HPDE6-E6E7 (cell line): ENCODE measurements at regions not wholly inside any gene's neighbourhood (a gene's known extent, or its start where the extent isn't known, plus 50 kb on each side); places are given as distances from the start of the nearest gene placed in this dataset.
"Not testable (repeated sequence)": the region's sequence is repeated elsewhere in the genome, so short reads cannot be mapped to it uniquely, and the experiment has no call there.

Experiments used
- DNase-seq: peaks from one replicate; pipeline ENCODE4 v3.0.0; 2011; ENCODE audit warnings: missing footprints; ENCODE audit errors: extremely low spot score

DNA sequence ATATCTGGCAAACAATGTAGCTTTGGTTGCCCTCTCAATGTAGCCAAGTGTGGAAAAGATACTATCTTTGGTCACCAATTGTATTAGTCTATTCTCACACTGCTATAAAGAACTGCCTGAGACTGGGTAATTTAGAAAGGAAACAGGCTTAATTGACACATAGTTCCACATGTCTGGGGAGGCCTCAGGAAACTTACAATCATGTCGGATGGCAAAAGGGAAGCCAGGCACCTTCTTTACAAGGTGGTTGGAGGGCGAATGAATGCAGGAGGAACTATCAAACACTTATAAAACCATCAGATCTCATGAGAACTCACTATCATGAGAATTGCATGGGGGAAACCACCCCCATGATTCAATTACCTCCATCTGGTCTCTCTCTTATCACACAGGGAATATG, 133.1 kb upstream of the TBCA start:
- no peak for DNase-seq

DNA sequence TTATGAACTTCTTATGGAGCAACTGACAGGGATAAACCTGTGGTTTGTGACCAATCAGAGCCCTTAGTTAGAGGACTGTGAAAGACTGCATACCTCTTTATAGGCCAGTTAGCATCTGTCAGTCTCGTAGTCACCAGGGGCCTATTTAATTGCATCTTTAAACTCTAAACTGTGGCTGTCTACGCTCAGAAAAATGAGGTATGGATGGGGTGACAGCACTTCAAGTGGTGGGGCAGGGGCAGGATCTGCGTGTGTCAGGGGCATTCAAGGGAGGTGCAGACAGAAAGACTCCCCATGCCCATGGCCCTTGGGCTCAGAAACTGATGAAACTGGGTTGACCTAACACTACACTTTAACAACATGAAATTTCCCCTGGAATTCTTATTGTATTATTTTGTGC, 132.6 kb upstream of the TBCA start:
- no peak for DNase-seq

DNA sequence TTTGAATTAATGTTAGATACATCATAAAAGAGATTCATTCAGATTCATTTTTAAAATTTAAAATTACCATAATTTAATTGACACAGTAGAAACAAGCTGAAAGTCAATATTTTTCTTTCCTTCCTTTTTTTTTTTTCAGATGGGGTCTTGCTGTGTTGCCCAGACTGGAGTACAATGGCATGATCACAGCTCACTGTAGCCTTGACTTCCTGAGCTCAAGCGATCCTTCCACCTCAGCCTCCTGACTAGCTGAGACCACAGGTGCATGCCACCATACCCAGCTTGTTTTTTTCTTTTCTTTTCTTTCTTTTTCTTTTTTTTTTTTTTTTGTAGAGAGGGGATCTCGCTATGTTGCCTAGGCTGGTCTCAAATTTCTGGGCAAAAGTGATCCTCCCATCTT, 131.6 kb upstream of the TBCA start:
- DNase-seq = no peak

DNA sequence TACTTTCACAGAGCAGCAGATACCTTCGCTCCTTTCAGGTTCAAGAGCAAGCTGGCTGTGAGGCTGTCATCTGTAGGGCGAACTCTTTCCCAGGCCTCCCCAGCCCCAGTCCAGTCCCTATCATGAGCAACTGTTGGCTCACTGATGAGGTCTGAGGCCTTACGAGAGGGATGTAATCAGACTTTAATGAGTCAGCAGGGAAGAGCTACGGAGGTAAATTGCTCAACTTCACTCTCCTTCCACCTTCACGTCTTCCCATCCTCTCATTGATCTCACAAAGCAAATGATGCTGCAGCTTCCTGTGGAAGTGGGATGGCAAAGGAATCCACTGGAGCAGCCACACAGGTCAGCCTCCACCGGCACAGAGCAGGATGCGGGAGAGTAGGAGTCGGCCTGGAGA, 130.7 kb upstream of the TBCA start:
- peak; percentile 64 for DNase-seq

DNA sequence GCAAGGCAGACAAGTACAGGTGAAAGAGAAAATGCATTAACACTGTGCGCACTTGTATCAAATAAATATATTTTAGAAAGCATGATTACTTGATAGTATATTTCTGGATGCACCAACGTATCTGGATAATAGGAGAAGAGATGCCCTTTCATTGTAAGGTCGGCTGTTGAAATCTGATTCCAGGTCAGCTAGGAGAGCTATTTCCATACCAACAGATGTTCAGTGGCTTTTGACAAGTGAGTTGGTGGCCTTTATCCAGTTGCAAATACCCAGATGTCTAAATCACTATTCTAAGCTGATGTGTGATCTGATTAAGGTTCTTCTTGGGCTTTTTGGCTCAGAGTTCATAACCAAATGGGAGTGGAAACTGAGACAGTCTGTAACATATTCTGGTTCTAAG, 128.2 kb upstream of the TBCA start:
- no peak for DNase-seq

DNA sequence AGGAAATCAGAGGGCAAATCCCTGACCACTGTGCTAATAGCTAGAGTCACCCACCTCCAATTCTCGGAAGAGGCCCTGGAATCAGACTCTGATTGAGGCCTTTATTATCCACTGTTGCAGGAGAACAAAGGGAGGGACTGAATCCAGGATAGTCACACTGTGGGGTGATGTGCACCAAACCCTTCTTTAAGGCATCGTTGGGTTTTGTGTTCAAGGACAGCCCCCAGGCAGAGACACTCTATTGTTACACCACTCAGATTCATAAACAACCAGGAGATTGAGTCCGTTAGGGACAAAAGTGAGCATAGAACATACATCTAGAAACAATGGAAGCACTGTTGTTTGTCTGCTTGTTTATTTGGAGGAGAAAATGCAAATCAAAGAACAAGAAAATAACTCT, 124.6 kb upstream of the TBCA start:
- no peak for DNase-seq

DNA sequence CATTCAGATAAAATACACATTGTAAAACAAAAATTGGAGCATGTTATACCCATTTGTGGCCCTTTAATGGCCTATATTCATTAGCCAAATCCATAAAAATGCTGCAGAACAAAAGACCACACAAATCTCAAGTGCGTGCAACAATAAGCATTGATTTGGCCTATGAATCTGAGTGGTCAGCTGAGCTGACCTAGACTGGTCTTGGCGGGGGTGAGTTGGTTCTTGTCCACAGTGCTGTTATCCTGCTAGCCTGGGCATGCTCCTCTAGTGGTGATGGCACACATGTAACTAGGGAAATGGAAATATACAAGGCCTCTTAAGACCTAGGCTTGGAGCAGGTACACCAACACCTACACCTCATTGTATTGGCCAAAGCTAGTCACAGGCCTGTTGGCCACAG, 122.2 kb upstream of the TBCA start:
- DNase-seq = no peak

DNA sequence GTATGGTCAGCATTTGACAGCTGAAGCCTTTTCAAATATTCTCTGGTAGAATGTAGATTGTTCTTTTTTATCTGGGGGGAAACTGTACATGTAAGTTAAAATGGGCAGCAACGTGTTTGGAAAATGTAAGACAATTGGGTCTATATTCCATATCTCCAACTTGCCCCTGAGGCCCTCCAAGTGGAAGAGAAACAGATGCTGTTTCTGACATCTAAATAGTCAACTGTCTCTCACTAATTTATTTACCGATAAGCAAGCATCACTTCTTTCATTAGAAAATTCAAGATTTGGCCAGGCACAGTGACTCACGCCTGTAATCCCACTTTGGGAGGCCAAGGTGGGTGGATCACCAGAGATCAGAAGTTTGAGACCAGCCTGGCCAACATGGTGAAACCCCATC, 120.2 kb upstream of the TBCA start:
- no peak for DNase-seq

DNA sequence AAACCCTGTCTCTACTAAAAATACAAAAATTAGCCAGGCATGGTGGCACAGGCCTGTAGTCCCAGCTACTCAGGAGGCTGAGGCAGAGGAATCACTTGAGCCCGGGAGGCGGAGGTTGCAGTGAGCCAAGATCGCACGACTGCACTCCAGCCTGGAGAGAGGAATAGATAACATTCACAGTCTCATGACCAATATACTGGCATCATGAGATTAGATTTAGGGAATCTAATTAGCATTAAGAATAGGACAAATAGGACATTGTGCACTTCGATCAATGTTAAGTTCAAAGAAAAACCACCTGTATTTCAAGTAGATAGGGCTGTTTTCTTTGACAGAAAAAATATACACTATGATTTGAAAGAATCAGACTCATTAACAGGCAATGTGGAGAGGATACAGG, 118.0 kb upstream of the TBCA start:
- DNase-seq = not testable (repeated sequence)

DNA sequence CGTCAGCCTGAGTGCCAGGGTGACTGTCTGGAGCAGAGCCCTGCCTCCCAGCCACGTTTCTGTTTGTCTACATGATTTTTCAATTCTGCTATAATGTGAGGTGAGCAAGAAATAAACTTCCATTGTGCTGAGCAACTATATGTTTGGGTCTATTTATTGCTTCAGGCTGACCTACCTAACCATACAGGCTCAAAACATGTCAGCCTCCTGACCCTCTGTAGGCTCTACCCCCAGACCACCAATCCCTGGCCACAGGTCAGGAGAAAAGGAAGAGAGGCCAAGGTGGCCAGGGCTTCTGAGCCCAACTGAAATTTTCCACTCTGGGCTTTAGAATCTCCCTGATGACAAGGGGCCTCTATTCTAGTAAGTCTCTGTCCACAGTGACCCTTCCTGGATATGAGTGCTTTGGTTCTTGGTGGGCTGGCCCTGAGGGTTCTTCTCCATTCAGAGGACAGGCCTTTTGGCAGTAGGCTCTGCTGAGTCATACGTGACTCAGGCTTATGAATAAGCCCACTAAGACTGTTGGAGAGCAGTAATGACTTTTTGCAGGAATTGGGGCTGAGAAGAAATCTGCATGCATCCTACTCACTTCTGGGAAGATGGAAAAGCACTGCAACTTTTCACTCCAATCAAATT, 117.2 kb upstream of the TBCA start:
- DNase-seq = peak; percentile 82

DNA sequence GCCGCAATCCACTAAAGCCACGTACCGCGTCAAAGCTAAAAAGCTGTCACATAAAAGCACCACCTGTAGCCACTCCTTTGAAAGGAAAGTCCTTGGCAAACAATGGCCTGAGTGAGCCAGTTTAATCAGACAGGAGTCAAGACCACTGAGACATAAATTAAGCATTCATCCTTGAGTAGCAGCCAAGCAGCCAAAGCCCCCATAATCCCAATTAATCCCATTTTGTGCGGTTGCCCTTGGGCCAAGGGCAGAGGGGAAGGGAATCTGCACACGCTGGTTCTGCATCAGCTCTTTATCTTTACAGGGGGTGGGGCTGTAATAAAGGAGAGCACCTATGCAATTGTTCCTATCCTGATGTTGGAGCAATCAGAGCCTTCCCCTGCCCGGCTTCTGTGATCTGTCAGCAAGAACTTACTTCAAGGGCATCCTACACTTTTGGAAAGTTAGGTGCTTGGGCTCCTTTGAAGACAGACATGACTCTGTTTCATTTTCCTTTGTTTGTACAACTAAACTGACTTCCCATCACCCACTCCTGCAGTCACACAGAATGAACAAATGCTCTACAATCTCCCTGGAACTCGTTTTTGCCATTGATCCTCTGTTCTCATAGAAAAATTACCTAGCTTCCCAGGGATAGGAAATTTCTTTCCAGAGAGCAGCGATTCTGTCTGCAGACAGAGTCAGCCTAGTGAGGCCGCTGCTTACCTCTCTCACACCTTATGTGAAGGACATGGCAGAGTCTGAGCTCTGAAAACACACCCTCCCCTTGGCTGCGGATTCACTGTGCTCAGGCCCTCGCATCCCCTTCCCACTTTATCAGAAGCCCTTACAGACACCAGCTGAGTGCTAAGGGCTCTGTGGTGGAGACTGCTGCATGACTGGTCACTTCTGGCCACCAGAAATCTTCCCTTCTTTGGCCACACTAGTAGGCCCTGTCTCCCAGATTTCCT, 116.2 kb upstream of the TBCA start:
- no peak for DNase-seq

DNA sequence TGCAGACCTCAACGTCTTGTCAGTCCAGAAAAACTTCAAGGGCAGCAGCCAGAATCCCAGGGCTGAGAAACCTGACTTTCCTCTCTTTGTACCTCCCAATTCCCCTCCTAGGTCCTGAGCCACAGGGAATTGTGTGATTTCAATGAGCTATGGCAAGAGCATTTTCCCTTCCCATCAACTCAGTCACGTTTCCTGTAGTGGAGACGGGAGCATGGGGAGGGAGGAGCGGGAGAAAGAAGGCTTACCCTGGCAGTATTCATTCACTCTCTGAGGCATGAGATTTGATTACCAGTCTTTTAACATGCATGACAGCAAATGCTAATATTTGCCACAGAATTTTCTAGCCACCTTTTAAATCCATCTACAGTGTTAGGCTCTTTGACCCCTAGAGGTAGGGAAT, 109.4 kb upstream of the TBCA start:
- no peak for DNase-seq

DNA sequence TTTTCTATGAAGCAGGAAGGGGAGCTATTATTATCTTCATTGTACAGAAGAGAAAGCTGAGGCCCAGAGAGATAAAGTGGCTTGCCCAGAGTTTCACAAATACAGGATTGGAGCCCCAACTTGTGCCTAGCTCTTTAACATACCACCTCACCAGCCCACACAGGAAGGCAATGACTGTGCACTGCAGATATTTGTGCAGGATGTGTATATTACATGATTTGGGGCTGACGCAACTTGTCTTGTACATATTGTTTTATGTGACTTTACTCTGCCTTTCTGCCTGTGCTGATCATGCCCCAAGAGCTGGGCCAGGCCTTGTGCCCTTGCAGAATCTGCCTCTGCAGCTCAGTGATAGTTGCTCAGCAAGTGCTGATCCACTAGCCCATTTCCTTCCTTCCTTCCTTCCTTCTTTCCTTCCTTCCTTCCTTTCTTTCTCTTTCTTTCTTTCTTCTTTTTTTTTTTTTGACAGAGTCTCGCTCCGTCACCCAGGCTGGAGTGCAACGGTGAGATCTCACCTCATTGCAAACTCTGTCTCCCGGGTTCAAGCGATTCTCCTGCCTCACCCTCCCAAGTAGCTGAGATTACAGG, 106.6 kb upstream of the TBCA start:
- no peak for DNase-seq

DNA sequence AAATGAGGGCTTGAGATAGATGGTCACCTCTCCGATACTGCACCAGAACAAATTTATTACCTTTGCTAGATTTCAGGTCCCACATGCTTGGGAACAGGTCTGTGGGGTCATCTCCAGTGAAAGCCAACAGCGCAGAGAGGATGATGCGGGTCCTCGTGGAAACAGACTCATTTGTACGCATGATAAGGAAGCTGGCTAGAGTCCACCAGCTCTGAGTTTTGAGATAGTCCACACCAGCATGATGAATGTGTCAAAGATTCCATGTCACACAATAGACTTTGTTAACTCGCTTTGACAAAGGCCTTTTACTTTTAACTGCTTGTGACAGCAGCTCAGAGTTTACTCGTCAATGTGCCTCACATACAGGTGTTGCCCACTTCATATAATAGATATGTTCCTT, 105.4 kb upstream of the TBCA start:
- no peak for DNase-seq

DNA sequence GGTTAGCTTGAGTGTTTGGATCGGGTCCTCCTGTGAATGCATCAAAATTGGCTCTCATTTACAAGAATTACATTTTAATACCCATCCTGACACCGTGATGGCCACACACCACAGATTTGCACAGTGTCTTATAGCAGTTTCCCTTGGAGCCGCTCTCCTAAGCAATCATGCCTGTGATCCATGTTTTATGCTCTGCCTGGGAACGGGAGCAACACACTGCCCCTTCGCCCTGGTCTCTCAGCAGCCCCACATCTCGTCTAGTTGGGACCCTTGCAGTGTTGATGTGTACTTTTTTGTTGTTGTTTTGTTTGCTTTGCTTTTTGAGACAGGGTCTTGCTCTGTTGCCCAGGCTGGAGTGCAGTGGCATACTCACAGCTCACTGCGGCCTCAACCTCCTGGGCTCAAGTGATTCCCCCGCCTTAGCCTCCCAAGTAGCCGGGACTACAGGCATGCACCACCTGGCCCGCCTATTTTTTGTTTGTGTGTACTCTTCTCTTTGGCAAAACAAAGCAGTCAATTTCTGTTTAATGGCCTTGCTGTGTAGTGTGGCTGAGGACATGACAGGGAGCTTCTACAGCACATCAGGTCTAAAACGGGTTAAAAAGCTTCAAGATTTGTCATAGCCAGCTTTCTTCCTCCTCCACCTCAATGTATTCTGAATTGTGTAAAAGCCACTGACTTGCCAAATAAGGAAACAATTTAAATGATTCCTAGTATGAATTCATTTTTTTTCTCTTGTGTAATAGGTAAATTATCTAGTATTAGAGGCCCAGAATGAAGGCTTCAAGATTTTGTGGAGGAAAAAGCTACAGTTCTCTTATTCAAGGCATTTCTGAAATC, 101.6 kb upstream of the TBCA start:
- DNase-seq = no peak

DNA sequence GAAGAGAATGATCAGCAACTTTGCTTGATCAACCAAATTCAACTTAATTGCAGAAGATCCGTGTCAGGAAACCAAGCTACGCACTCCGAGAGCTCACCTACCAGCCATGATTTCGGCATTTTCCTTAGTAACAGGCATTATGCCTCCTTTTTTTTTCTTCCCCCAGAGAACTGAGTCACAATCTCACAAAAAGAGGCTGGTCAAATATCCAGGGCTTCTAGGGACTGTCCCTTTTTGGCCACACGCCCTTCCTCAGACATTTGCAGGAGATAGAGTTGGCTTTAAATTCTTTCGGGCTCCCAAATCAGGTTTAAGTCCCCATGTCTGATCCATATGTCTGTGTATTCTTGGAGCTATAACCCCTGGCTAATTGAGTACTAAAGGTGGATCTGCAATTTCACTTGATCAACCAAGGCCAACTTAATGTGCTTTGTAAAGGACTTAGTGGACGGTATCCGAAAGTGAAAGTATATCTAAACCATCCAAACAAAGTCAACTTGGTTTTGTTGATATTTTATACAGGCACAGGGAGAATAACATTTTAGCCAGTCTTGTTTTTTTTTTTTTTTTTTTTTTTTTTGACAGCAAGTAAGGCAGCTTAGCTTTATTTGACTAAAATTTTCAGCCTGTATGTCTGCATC, 100.8 kb upstream of the TBCA start:
- DNase-seq = no peak

DNA sequence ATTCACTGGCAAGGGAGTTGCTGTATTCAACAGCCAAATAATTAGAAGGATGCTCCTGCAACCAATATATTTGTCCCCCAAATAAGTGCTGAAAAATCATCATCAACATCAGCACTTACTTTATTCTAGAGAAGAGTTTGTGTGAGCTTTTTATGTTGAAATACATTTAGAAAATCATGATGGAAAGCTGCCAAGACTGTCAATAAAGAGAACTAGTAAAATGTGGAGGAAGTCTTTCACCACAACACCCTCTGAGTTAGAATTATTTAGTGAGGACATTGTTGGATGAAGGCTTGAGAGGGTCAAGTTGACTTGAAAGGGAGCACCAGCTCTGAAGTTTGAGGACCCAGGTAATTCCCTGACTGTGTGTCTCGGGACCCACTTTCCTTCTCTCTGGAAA, 100.2 kb upstream of the TBCA start:
- DNase-seq = no peak

DNA sequence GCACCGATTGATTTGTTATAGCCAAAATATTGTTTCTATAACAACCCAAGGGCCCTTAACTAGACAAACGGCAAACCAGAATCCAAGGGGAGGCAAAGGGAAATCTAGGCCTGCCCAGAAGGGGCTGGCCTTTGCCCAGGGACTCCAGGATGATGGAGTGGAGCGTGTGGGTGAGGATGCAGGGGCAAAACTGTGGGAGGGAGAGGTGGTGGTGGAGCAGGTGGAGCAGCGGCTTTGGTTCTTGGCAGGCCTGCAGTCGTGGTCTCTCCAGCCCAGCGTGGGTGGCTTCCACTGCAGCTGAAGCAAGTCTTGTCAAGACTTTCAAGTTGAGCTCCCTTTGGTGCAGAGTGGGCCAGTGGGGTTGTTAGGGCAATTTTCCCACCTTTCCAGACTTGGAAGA, 98.6 kb upstream of the TBCA start:
- no peak for DNase-seq

DNA sequence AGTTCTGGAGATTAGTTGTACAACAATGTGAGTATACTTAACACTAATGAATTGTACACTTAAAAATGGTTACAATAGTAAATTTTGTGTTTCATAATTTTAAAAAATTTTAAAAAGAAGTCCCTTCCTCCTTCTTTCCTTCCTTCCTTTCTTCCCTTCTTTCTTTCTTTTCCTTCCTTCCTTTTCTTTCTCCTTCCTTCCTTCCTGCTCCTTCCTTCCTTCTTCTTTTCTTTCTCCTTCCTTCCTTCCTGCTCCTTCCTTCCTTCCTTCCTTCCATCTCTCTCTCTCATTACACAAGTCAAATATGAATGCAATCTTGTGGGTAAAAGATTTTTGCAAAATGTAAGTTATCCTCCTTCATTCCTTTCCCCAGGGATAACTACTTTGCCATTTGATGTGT, 97.1 kb upstream of the TBCA start:
- DNase-seq = no peak

DNA sequence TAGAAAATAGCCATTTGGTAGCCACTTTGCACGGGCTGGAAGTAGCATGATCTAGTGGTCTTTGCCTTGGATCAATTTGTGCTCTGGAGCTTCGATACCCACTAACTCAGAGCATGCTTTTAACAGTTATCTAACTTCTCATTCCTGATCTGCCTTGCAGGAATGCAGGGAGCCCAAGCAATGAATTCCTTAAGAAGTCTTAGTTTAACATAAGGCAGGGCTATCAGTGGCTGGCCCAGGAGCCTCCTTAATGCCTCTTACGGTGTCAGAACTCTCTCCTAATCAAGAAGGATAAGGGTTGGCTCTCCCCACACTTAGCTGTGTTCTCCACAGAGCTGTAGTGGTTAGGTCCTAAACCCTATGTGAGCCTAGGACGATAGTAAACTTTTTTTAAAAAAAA, 95.8 kb upstream of the TBCA start:
- no peak for DNase-seq

DNA sequence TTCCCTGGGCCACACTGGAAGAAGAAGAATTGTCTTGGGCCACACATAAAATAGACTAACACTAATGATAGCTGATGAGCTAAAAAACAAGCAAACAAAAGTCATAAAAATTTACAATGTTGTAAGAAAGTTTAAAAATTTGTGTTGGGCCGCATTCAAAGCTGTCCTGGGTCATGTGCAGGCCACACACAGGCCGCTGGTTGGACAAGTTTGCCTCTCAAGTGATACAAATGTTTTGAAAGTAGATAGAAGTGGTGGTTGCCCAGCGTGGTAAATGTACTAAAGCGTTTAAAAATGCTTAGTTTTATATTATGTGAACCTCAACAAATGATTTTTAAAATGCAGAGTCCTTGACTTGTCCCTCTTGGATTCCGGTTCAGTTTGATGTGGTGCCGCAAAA, 94.9 kb upstream of the TBCA start:
- DNase-seq = no peak
